ENCODE measurements at regions not wholly inside any gene's neighbourhood (a gene's known extent, or its start where the extent isn't known, plus 50 kb on each side); places are given as distances from the start of the nearest gene placed in this dataset.

- CTCF ChIA-PET = no interaction called here
- H3K27ac ChIP-seq (ENCODE audit: low read length) = no peak overlapping the region
- H3K36me3 ChIP-seq (ENCODE audit: control insufficient read depth, insufficient read depth, low read length) = no peaks in the 10 kb centered on the region; the same call in 1 of the 2 replicates
- TF ChIP-seq CTCF (IDR thresholded peaks at IDR 0.05) (no peak), POLR2AphosphoS5 (IDR thresholded peaks at IDR 0.05; ENCODE audit: low read depth, low read length) (no peak), TCF7L2 (IDR thresholded peaks at IDR 0.05; ENCODE audit: low read depth, low read length) (no peak), REST (IDR thresholded peaks at IDR 0.05; ENCODE audit: insufficient read depth in 1 of 2, low read depth in 2 of 2, low read length in 1 of 2) (no peak), SIN3A (IDR thresholded peaks at IDR 0.05; ENCODE audit: borderline replicate concordance, insufficient read depth, low read depth, low read length) (no peak)
- no peaks in the 10 kb centered on the region for H3K9me3 ChIP-seq (ENCODE audit: control insufficient read depth, insufficient read depth, low read depth, low read length)
- ATAC-seq (no peak), DNase-seq (ENCODE audit: low read depth, low spot score) (no peak)
- intact Hi-C loops (cut with micrococcal nuclease; ENCODE audit: unreplicated experiment) (no loop called here), in situ Hi-C loops (cut with HindIII; ENCODE audit: low pct_unique_long_range_greater_than_20kb, low sequenced_read_pairs) (no loop called here)
- POLR2A ChIA-PET = no interaction called here
- no peaks in the 10 kb centered on the region; the same call in 1 of the 2 replicates for H3K4me1 ChIP-seq (ENCODE audit: control insufficient read depth, insufficient read depth, low read length)
- no peak overlapping the region for H3K4me3 ChIP-seq (ENCODE audit: low read depth in 2 of 2, low read length in 2 of 2)
- H3K27me3 ChIP-seq (ENCODE audit: control insufficient read depth, insufficient read depth, low read length) = no peaks in the 10 kb centered on the region
- BruUV-seq (replicated peaks) = no TSS peak
Observed at GRCh38 chr18:46250084-46250811, 146.1 kb downstream of the HAUS1 start.

DNA sequence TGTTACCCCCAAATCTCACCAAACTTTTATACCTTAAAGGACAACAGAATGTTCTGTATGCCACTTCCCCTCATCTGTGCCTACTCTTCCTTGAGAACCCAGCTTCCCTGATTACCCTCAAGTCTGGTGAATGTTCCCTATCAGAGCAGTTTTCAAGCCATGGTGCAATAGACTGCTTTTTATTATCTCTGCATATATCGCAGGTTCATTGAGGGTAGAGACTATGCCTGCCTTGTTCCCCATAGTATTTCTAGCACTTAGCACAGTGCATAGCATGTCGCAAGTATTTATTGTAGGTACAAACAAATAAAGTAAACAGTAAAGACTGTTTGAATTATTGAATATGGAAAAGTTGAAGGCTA, 146.6 kb downstream of the HAUS1 start:
- Histone ChIP-seq H3K36me3 (ENCODE audit: control insufficient read depth, insufficient read depth, low read length) (no peaks in the 10 kb centered on the region; the same call in 1 of the 2 replicates), H3K4me3 (ENCODE audit: low read depth in 2 of 2, low read length in 2 of 2) (no peak overlapping the region), H3K27me3 (ENCODE audit: control insufficient read depth, insufficient read depth, low read length) (no peaks in the 10 kb centered on the region), H3K27ac (ENCODE audit: low read length) (no peak overlapping the region), H3K9me3 (ENCODE audit: control insufficient read depth, insufficient read depth, low read depth, low read length) (no peaks in the 10 kb centered on the region), H3K4me1 (ENCODE audit: control insufficient read depth, insufficient read depth, low read length) (no peaks in the 10 kb centered on the region; the same call in 1 of the 2 replicates)
- ATAC-seq (no peak), DNase-seq (ENCODE audit: low read depth, low spot score) (no peak)
- BruUV-seq (replicated peaks) = no TSS peak
- intact Hi-C loops (cut with micrococcal nuclease; ENCODE audit: unreplicated experiment) = no loop called here
- in situ Hi-C loops (cut with HindIII; ENCODE audit: low pct_unique_long_range_greater_than_20kb, low sequenced_read_pairs) = no loop called here
- CTCF ChIA-PET = no interaction called here
- TF ChIP-seq TCF7L2 (IDR thresholded peaks at IDR 0.05; ENCODE audit: low read depth, low read length) (no peak), CTCF (IDR thresholded peaks at IDR 0.05) (no peak), REST (IDR thresholded peaks at IDR 0.05; ENCODE audit: insufficient read depth in 1 of 2, low read depth in 2 of 2, low read length in 1 of 2) (no peak), SIN3A (IDR thresholded peaks at IDR 0.05; ENCODE audit: borderline replicate concordance, insufficient read depth, low read depth, low read length) (no peak), POLR2AphosphoS5 (IDR thresholded peaks at IDR 0.05; ENCODE audit: low read depth, low read length) (no peak)
- POLR2A ChIA-PET = no interaction called here

All from Panc1 (cell line).